Liver (tissue), 8 donors: ENCODE measurements at regions not wholly inside any gene's neighbourhood (a gene's known extent, or its start where the extent isn't known, plus 50 kb on each side); places are given as distances from the start of the nearest gene placed in this dataset.
A peak's percentile ranks its signal among the peaks of the same experiment; 100 is the strongest.

Source experiments
- DNase-seq: peaks from one replicate; pipeline ENCODE4 v3.0.0-alpha.2; 2017; ENCODE audit warnings: low spot score
- H3K27ac ChIP-seq, 2 donors: one replicate each; pipeline ENCODE4 v1.7.0; 2013; ENCODE audit warnings: inconsistent platforms in 2 of 2, low read length in 2 of 2, control low read depth in 1 of 2, low read depth in 1 of 2, mild to moderate bottlenecking in 1 of 2
- H3K27me3 ChIP-seq, 4 donors: one replicate each; pipeline versions ENCODE4 v1.6.1 to v1.7.0; 2013; ENCODE audit warnings: low read length in 3 of 4, inconsistent platforms in 1 of 4, mild to moderate bottlenecking in 1 of 4, moderate library complexity in 1 of 4; ENCODE audit not compliant: control insufficient read depth in 4 of 4, insufficient read depth in 4 of 4
- H3K36me3 ChIP-seq, 4 donors: one replicate each; pipeline versions ENCODE4 v1.6.1 to v1.7.0; 2013; ENCODE audit warnings: low read length in 3 of 4, mild to moderate bottlenecking in 3 of 4, low read depth in 1 of 4, moderate library complexity in 1 of 4; ENCODE audit not compliant: control insufficient read depth in 4 of 4, insufficient read depth in 3 of 4
- H3K4me1 ChIP-seq, 4 donors: one replicate each; pipeline versions ENCODE4 v1.6.1 to v1.7.0; 2013; ENCODE audit warnings: low read length in 3 of 4, mild to moderate bottlenecking in 3 of 4, moderate library complexity in 1 of 4; ENCODE audit not compliant: control insufficient read depth in 4 of 4, insufficient read depth in 4 of 4
- H3K4me3 ChIP-seq, 3 donors: one replicate each; pipeline versions ENCODE4 v1.6.1 to v1.7.0; 2013; ENCODE audit warnings: low read length in 3 of 3, control low read depth in 1 of 3, low read depth in 1 of 3, mild to moderate bottlenecking in 1 of 3
- H3K9ac ChIP-seq, 2 donors: one replicate each; pipeline ENCODE4 v1.7.0; 2013; ENCODE audit warnings: low read length in 2 of 2, mild to moderate bottlenecking in 2 of 2, moderate library complexity in 2 of 2, control low read depth in 1 of 2, low read depth in 1 of 2
- H3K9me3 ChIP-seq, 4 donors: one replicate each; pipeline versions ENCODE4 v1.6.1 to v1.7.0; 2013; ENCODE audit warnings: low read length in 3 of 4; ENCODE audit not compliant: control insufficient read depth in 4 of 4
- EGR1 ChIP-seq, 2 donors: IDR thresholded peaks; 2 replicates each; pipeline ENCODE4 v1.6.1; 2016 to 2018; ENCODE audit warnings: antibody characterized with exemption in 2 of 2, low read depth in 2 of 2
- FOXA1 ChIP-seq: IDR thresholded peaks from 2 replicates; pipeline ENCODE4 v1.6.1; 2016; ENCODE audit warnings: antibody characterized with exemption
- FOXA2 ChIP-seq: IDR thresholded peaks from 2 replicates; pipeline ENCODE4 v1.6.1; 2016; ENCODE audit warnings: antibody characterized with exemption
- GABPA ChIP-seq, 2 donors: IDR thresholded peaks in 1 of 2; conservative IDR thresholded peaks in 1 of 2; 2 replicates each; pipeline ENCODE4 v1.6.1; 2016; ENCODE audit warnings: antibody characterized with exemption in 2 of 2, mild to moderate bottlenecking in 1 of 2, moderate library complexity in 1 of 2
- HNF4A ChIP-seq, 2 donors: conservative IDR thresholded peaks; 2 replicates each; pipeline ENCODE4 v1.6.1; 2016; ENCODE audit warnings: antibody characterized with exemption in 2 of 2, mild to moderate bottlenecking in 2 of 2
- HNF4G ChIP-seq: IDR thresholded peaks from 2 replicates; pipeline ENCODE4 v1.6.1; 2016; ENCODE audit warnings: antibody characterized with exemption
- JUND ChIP-seq, 2 donors: IDR thresholded peaks; 2 replicates each; pipeline ENCODE4 v1.6.1; 2016; ENCODE audit warnings: antibody characterized with exemption in 2 of 2
- NR2F2 ChIP-seq: IDR thresholded peaks from 2 replicates; pipeline ENCODE4 v1.6.1; 2016; ENCODE audit warnings: antibody characterized with exemption
- RAD21 ChIP-seq, 2 donors: IDR thresholded peaks; 2 replicates each; pipeline ENCODE4 v1.6.1; 2016; ENCODE audit warnings: antibody characterized with exemption in 2 of 2, mild to moderate bottlenecking in 2 of 2
- RXRA ChIP-seq, 2 donors: IDR thresholded peaks; 2 replicates each; pipeline ENCODE4 v1.6.1; 2017 to 2018; ENCODE audit warnings: antibody characterized with exemption in 2 of 2, mild to moderate bottlenecking in 1 of 2
- SP1 ChIP-seq: IDR thresholded peaks from 2 replicates; pipeline ENCODE4 v1.6.1; 2018; ENCODE audit warnings: antibody characterized with exemption, mild to moderate bottlenecking
- TAF1 ChIP-seq: conservative IDR thresholded peaks from 2 replicates; pipeline ENCODE4 v1.6.1; 2016; ENCODE audit warnings: antibody characterized with exemption, mild to moderate bottlenecking
- YY1 ChIP-seq: IDR thresholded peaks from 2 replicates; pipeline ENCODE4 v1.6.1; 2016; ENCODE audit warnings: antibody characterized with exemption, mild to moderate bottlenecking
- WGBS: extraction: QIAGEN DNeasy Blood & Tissue Kit; methylation state at CpG from one replicate; pipeline ENCODE4 v1.1.7; 2013; 5-methylcytosine and 5-hydroxymethylcytosine counted together
- TF ChIP-seq, protein P1 (sequence below): fragments of 150-350 bp; IDR thresholded peaks from 2 replicates; pipeline ENCODE4 v1.5.1; 2017; ENCODE audit warnings: improper control_type of control experiment, low read depth, low read length; ENCODE audit not compliant: missing input control
- TF ChIP-seq, protein P2 (sequence below): IDR thresholded peaks from 2 replicates; pipeline ENCODE4 v1.6.1; 2016; ENCODE audit warnings: antibody characterized with exemption
- TF ChIP-seq, protein P3 (sequence below): IDR thresholded peaks from 2 replicates; pipeline ENCODE4 v1.6.1; 2016; ENCODE audit warnings: antibody characterized with exemption
- TF ChIP-seq, protein P4 (sequence below): IDR thresholded peaks from 2 replicates; pipeline ENCODE4 v1.6.1; 2016; ENCODE audit warnings: antibody characterized with exemption, mild to moderate bottlenecking
- TF ChIP-seq, protein P5 (sequence below): IDR thresholded peaks from 2 replicates; pipeline ENCODE4 v1.6.1; 2016; ENCODE audit warnings: antibody characterized with exemption
- donor health status: healthy.
- donor health status: healthy.
- donor health status: healthy.
- donor health status: healthy.
- donor health status: healthy.

DNA sequence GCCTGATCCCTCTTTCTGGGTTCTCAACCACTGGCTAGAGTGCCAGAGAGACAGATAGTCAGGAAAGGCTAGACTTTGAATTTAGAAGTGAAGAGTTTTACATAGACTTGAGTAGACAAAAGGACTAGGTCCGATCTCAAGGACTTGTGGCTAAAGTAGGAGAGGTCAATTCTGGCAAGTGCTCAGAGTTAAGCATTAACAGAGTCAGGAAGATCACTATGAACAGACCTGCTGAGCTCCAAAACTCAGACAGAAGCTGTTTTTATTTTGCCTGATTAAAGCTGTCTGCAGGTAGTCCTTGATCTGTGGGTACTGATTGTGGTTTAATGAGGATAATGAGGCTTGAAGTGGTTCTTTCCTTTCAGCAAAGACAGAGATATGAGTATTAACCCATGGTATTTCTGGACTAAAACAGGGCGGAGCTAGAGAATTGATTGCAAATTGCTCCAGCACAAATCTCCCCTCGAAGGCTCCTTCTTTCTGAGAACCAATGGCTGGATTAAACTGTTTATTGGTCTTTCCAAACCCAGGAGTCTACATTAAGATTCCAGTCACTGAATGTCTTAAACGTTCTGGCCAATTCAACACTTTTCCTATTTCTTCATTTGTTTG lies 423.2 kb downstream of the IPMK start:
- Histone ChIP-seq H3K4me3 (no peak overlapping the region), H3K27me3 (no peaks in the 10 kb centered on the region), H3K4me1 (peaks cover 0 to 12% (median 9%) of the 10 kb centered on the region in 4 donors), H3K9me3 (no peaks in the 10 kb centered on the region), H3K9ac (no peak overlapping the region), H3K36me3 (no peaks in the 10 kb centered on the region), H3K27ac (no peak overlapping the region)
- no peak for DNase-seq
- 25% methylated on average over 4 of the region's 4 CpGs for WGBS
- TF ChIP-seq EGR1 (IDR thresholded peaks at IDR 0.05; ENCODE audit: low read depth in 2 of 2) (no peak), NR2F2 (no peak), FOXA2 (no peak), RAD21 (IDR thresholded peaks at IDR 0.05) (peak in 1 of 2 donors; percentile 26), RXRA (IDR thresholded peaks at IDR 0.05) (no peak), SP1 (no peak), HNF4A (conservative IDR thresholded peaks at IDR 0.05) (peak; percentile 24 to 33), YY1 (no peak), JUND (IDR thresholded peaks at IDR 0.05) (no peak)
- TF ChIP-seq, protein P1, sequence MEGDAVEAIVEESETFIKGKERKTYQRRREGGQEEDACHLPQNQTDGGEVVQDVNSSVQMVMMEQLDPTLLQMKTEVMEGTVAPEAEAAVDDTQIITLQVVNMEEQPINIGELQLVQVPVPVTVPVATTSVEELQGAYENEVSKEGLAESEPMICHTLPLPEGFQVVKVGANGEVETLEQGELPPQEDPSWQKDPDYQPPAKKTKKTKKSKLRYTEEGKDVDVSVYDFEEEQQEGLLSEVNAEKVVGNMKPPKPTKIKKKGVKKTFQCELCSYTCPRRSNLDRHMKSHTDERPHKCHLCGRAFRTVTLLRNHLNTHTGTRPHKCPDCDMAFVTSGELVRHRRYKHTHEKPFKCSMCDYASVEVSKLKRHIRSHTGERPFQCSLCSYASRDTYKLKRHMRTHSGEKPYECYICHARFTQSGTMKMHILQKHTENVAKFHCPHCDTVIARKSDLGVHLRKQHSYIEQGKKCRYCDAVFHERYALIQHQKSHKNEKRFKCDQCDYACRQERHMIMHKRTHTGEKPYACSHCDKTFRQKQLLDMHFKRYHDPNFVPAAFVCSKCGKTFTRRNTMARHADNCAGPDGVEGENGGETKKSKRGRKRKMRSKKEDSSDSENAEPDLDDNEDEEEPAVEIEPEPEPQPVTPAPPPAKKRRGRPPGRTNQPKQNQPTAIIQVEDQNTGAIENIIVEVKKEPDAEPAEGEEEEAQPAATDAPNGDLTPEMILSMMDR, result no peak
- TF ChIP-seq, protein P2, sequence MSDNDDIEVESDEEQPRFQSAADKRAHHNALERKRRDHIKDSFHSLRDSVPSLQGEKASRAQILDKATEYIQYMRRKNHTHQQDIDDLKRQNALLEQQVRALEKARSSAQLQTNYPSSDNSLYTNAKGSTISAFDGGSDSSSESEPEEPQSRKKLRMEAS, result no peak

DNA sequence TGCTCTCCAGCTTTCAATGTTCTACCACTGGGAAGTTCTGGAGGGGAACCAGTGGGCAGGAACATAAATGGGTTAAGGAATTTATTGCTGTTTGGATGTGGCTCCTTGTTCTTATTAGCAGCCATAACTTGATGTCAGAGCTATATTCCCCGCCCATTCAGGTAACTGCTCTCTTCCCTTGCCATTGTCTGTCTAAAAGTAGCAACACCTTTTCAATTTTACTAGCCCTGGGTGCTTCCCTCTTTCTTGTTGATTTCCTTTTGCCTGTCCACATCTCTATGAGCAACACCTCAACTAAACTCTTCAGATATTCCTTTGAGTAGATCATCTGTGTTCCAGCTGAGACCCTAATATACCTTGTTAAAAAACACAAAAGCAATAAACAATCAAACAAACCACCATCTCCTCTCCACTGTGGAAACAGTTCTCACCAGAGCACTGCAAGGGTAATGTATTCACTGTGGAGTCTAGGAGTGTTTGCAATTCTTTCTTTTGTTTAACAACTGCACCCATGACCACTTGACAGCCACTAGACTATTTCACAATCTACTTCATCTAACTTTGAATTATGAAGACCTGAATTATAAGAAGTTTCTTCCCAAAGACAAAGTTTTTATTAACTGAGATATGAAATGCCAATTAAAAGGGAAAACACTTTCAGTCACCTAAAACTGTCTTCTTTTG lies 436.7 kb downstream of the IPMK start:
- H3K36me3 ChIP-seq, result no peaks in the 10 kb centered on the region
- 49% methylated on average over 1 of the region's 1 CpG for WGBS
- no peak for DNase-seq
- no peaks in the 10 kb centered on the region for H3K27me3 ChIP-seq
- no peaks in the 10 kb centered on the region for H3K9me3 ChIP-seq
- H3K4me1 ChIP-seq, result no peaks in the 10 kb centered on the region
- no peak overlapping the region for H3K4me3 ChIP-seq
- H3K9ac ChIP-seq, result no peak overlapping the region
- H3K27ac ChIP-seq, result no peak overlapping the region
- no peak for TF ChIP-seq EGR1 (IDR thresholded peaks at IDR 0.05; ENCODE audit: low read depth in 2 of 2)
- TF ChIP-seq RAD21 (IDR thresholded peaks at IDR 0.05), result no peak
- no peak for TF ChIP-seq GABPA (IDR thresholded peaks at IDR 0.05 in 1 of 2, conservative IDR thresholded peaks at IDR 0.05 in 1 of 2)
- no peak for TF ChIP-seq FOXA2
- TF ChIP-seq TAF1, result no peak
- no peak for TF ChIP-seq RXRA (IDR thresholded peaks at IDR 0.05)
- no peak for TF ChIP-seq NR2F2
- TF ChIP-seq FOXA1, result no peak
- TF ChIP-seq, protein P3, sequence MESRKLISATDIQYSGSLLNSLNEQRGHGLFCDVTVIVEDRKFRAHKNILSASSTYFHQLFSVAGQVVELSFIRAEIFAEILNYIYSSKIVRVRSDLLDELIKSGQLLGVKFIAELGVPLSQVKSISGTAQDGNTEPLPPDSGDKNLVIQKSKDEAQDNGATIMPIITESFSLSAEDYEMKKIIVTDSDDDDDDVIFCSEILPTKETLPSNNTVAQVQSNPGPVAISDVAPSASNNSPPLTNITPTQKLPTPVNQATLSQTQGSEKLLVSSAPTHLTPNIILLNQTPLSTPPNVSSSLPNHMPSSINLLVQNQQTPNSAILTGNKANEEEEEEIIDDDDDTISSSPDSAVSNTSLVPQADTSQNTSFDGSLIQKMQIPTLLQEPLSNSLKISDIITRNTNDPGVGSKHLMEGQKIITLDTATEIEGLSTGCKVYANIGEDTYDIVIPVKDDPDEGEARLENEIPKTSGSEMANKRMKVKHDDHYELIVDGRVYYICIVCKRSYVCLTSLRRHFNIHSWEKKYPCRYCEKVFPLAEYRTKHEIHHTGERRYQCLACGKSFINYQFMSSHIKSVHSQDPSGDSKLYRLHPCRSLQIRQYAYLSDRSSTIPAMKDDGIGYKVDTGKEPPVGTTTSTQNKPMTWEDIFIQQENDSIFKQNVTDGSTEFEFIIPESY, result no peak
- no peak for TF ChIP-seq SP1
- TF ChIP-seq, protein P2, result no peak
- TF ChIP-seq, protein P1, result no peak
- TF ChIP-seq, protein P4, sequence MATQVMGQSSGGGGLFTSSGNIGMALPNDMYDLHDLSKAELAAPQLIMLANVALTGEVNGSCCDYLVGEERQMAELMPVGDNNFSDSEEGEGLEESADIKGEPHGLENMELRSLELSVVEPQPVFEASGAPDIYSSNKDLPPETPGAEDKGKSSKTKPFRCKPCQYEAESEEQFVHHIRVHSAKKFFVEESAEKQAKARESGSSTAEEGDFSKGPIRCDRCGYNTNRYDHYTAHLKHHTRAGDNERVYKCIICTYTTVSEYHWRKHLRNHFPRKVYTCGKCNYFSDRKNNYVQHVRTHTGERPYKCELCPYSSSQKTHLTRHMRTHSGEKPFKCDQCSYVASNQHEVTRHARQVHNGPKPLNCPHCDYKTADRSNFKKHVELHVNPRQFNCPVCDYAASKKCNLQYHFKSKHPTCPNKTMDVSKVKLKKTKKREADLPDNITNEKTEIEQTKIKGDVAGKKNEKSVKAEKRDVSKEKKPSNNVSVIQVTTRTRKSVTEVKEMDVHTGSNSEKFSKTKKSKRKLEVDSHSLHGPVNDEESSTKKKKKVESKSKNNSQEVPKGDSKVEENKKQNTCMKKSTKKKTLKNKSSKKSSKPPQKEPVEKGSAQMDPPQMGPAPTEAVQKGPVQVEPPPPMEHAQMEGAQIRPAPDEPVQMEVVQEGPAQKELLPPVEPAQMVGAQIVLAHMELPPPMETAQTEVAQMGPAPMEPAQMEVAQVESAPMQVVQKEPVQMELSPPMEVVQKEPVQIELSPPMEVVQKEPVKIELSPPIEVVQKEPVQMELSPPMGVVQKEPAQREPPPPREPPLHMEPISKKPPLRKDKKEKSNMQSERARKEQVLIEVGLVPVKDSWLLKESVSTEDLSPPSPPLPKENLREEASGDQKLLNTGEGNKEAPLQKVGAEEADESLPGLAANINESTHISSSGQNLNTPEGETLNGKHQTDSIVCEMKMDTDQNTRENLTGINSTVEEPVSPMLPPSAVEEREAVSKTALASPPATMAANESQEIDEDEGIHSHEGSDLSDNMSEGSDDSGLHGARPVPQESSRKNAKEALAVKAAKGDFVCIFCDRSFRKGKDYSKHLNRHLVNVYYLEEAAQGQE, result no peak
- TF ChIP-seq, protein P5, sequence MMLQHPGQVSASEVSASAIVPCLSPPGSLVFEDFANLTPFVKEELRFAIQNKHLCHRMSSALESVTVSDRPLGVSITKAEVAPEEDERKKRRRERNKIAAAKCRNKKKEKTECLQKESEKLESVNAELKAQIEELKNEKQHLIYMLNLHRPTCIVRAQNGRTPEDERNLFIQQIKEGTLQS, result no peak
- TF ChIP-seq JUND (IDR thresholded peaks at IDR 0.05), result no peak
- no peak for TF ChIP-seq YY1
- no peak for TF ChIP-seq HNF4G
- TF ChIP-seq HNF4A (conservative IDR thresholded peaks at IDR 0.05), result no peak
